ENCODE measurements at regions not wholly inside any gene's neighbourhood (a gene's known extent, or its start where the extent isn't known, plus 50 kb on each side); places are given as distances from the start of the nearest gene placed in this dataset.

DNA sequence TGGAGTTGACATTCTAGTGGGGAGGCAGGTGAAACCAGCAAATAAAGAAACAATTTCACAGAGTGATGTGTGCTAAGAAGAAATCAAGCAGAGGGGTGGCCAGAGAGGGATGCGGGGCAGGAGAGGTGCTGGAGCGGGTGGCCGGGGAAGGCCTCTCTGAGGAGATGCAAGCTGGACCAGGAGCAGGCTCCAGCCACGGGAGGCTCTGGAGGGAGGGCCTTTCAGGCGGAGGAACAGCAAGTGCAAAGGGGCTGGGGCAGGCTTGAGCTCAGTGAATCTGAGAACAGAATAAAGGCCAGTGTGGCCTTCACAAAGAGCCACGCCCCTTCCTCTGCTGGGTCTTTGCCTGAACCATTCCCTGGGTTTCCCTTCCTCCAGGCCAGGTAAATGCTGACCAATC, 73.2 kb upstream of the NEURL1B start:
- TF ChIP-seq, protein P1, sequence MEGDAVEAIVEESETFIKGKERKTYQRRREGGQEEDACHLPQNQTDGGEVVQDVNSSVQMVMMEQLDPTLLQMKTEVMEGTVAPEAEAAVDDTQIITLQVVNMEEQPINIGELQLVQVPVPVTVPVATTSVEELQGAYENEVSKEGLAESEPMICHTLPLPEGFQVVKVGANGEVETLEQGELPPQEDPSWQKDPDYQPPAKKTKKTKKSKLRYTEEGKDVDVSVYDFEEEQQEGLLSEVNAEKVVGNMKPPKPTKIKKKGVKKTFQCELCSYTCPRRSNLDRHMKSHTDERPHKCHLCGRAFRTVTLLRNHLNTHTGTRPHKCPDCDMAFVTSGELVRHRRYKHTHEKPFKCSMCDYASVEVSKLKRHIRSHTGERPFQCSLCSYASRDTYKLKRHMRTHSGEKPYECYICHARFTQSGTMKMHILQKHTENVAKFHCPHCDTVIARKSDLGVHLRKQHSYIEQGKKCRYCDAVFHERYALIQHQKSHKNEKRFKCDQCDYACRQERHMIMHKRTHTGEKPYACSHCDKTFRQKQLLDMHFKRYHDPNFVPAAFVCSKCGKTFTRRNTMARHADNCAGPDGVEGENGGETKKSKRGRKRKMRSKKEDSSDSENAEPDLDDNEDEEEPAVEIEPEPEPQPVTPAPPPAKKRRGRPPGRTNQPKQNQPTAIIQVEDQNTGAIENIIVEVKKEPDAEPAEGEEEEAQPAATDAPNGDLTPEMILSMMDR (IDR thresholded peaks at IDR 0.05; ENCODE audit: low read depth, low read length): no peak
- Histone ChIP-seq H3K4me1 (ENCODE audit: low read length) (no peaks in the 10 kb centered on the region), H3K9me3 (ENCODE audit: insufficient read depth, low read length) (no peaks in the 10 kb centered on the region), H3K27ac (ENCODE audit: low read length) (no peak overlapping the region), H4K20me1 (ENCODE audit: insufficient read depth, low read length) (no peaks in the 10 kb centered on the region), H3K79me2 (ENCODE audit: low read length) (no peaks in the 10 kb centered on the region), H3K36me3 (replicated peaks; ENCODE audit: low read depth, low read length) (no peaks in the 10 kb centered on the region), H3K4me2 (ENCODE audit: low read length) (no peak overlapping the region), H3K4me3 (ENCODE audit: low read length) (no peak overlapping the region), H3K9ac (ENCODE audit: low read length) (no peak overlapping the region), H3K27me3 (ENCODE audit: low read depth, low read length) (peaks cover 49% of the 10 kb centered on the region), H2AFZ (ENCODE audit: low read depth, low read length) (no peak overlapping the region)

DNA sequence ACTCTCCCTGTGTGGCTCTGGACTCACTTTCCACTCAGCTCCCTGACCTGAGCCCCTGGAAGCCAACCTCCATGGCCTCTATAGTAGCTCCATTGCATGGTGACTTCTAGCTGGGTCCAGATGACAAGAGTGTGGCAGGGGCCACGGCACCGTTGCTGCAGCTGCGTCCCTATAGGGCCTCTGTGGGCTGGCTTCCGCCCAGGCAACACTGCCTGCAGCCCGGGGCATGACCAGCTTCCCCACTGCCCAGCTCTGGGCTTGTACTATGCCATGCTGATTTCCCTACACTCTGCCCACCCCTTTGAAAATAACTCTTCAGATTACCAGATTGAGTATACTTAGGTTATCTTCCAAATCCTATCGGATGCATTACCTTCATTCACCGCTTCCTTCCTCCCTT, 73.8 kb upstream of the NEURL1B start:
- no peak for TF ChIP-seq EZH2phosphoT487 (IDR thresholded peaks at IDR 0.05; ENCODE audit: low read depth)
- TF ChIP-seq, protein P1 (IDR thresholded peaks at IDR 0.05; ENCODE audit: low read depth, low read length): no peak
- Histone ChIP-seq H3K27ac (ENCODE audit: low read length) (no peak overlapping the region), H3K4me1 (ENCODE audit: low read length) (no peaks in the 10 kb centered on the region), H2AFZ (ENCODE audit: low read depth, low read length) (no peak overlapping the region), H3K9me3 (ENCODE audit: insufficient read depth, low read length) (no peaks in the 10 kb centered on the region), H3K4me3 (ENCODE audit: low read length) (no peak overlapping the region), H3K36me3 (replicated peaks; ENCODE audit: low read depth, low read length) (no peaks in the 10 kb centered on the region), H4K20me1 (ENCODE audit: insufficient read depth, low read length) (no peaks in the 10 kb centered on the region), H3K4me2 (ENCODE audit: low read length) (no peak overlapping the region), H3K9ac (ENCODE audit: low read length) (no peak overlapping the region), H3K79me2 (ENCODE audit: low read length) (no peaks in the 10 kb centered on the region), H3K27me3 (ENCODE audit: low read depth, low read length) (peaks cover 54% of the 10 kb centered on the region)

DNA sequence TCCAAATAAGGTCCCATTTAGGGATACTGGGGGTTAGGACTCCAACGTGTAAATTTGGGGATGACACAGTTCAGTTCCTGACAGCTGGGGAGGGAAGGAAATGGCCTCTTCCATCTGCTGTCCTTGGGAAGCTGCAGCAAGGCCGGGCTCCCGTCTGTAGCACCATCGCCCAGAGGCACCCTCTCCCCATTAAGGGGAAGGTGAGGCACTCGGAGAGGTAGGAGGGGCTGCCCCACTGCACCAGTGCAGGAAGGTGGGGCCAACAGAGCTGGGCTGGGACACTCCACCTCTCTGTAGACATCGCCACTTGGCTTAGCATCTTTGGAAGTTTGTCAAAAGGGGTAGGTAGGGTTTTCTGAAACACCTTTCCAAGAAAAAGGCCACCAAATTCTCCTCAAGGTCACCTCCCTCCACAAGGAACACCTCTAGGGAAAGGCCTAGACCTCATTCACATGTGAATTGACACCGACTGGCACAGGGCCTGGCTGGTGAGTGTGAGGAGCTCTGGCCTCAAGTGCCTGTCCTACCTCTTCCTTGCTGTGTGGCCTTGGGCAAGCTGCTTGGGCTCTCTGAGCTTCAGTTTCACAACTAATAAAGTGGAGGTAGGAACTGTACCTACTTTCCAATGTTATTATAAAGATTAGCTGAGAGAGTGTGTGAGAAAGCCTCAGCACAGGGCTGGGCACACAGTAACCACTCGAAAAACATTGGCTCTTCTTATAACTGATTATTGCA, 75.0 kb upstream of the NEURL1B start:
- Histone ChIP-seq H2AFZ (ENCODE audit: low read depth, low read length) (no peak overlapping the region), H3K9me3 (ENCODE audit: insufficient read depth, low read length) (no peaks in the 10 kb centered on the region), H3K27ac (ENCODE audit: low read length) (no peak overlapping the region), H3K36me3 (replicated peaks; ENCODE audit: low read depth, low read length) (no peaks in the 10 kb centered on the region), H3K27me3 (ENCODE audit: low read depth, low read length) (peaks cover 53% of the 10 kb centered on the region), H3K4me2 (ENCODE audit: low read length) (no peak overlapping the region), H3K79me2 (ENCODE audit: low read length) (no peaks in the 10 kb centered on the region), H3K9ac (ENCODE audit: low read length) (no peak overlapping the region), H4K20me1 (ENCODE audit: insufficient read depth, low read length) (no peaks in the 10 kb centered on the region), H3K4me1 (ENCODE audit: low read length) (no peaks in the 10 kb centered on the region), H3K4me3 (ENCODE audit: low read length) (no peak overlapping the region)
- no peak for TF ChIP-seq EZH2phosphoT487 (IDR thresholded peaks at IDR 0.05; ENCODE audit: low read depth)
- TF ChIP-seq, protein P1 (IDR thresholded peaks at IDR 0.05; ENCODE audit: low read depth, low read length): no peak

- TF ChIP-seq, protein P1 (IDR thresholded peaks at IDR 0.05; ENCODE audit: low read depth, low read length): no peak
- TF ChIP-seq EZH2phosphoT487 (IDR thresholded peaks at IDR 0.05; ENCODE audit: low read depth): no peak
- H3K9me3 ChIP-seq (ENCODE audit: insufficient read depth, low read length): no peaks in the 10 kb centered on the region
- no peaks in the 10 kb centered on the region for H4K20me1 ChIP-seq (ENCODE audit: insufficient read depth, low read length)
- no peaks in the 10 kb centered on the region for H3K4me1 ChIP-seq (ENCODE audit: low read length)
- peaks cover 54% of the 10 kb centered on the region for H3K27me3 ChIP-seq (ENCODE audit: low read depth, low read length)
- H2AFZ ChIP-seq (ENCODE audit: low read depth, low read length): no peak overlapping the region
- H3K36me3 ChIP-seq (replicated peaks; ENCODE audit: low read depth, low read length): no peaks in the 10 kb centered on the region
- H3K27ac ChIP-seq (ENCODE audit: low read length): no peak overlapping the region
- no peak overlapping the region for H3K4me3 ChIP-seq (ENCODE audit: low read length)
- no peak overlapping the region for H3K9ac ChIP-seq (ENCODE audit: low read length)
- no peaks in the 10 kb centered on the region for H3K79me2 ChIP-seq (ENCODE audit: low read length)
- no peak overlapping the region for H3K4me2 ChIP-seq (ENCODE audit: low read length)
Observed at GRCh38 chr5:172565455-172565854, 75.6 kb upstream of the NEURL1B start.
